Osteocyte (in vitro differentiated cells): ENCODE measurements at regions not wholly inside any gene's neighbourhood (a gene's known extent, or its start where the extent isn't known, plus 50 kb on each side); places are given as distances from the start of the nearest gene placed in this dataset.

ENCODE experiments used
- DNase-seq: peaks from one replicate; pipeline ENCODE4 v3.0.0; 2021; ENCODE audit warnings: mixed read lengths; ENCODE audit not compliant: unreplicated experiment; ENCODE audit errors: extremely low spot score
- H3K27ac Mint-ChIP-seq: one replicate; pipeline ENCODE4 v1.8.0; 2021; ENCODE audit warnings: mild to moderate bottlenecking, mixed read lengths; ENCODE audit not compliant: unreplicated experiment
- H3K27me3 Mint-ChIP-seq: one replicate; pipeline ENCODE4 v1.8.0; 2021; ENCODE audit warnings: mixed read lengths; ENCODE audit not compliant: unreplicated experiment
- H3K36me3 Mint-ChIP-seq: one replicate; pipeline ENCODE4 v1.8.0; 2021; ENCODE audit warnings: mixed read lengths; ENCODE audit not compliant: unreplicated experiment
- H3K4me1 Mint-ChIP-seq: one replicate; pipeline ENCODE4 v1.8.0; 2021; ENCODE audit warnings: mixed read lengths; ENCODE audit not compliant: unreplicated experiment
- H3K4me3 Mint-ChIP-seq: one replicate; pipeline ENCODE4 v1.8.0; 2021; ENCODE audit warnings: mild to moderate bottlenecking, moderate library complexity, mixed read lengths; ENCODE audit not compliant: unreplicated experiment
- H3K9me3 Mint-ChIP-seq: one replicate; pipeline ENCODE4 v1.8.0; 2021; ENCODE audit warnings: mixed read lengths; ENCODE audit not compliant: unreplicated experiment
- CTCF ChIP-seq: fragments of 200-600 bp; sonication (generic); IDR thresholded peaks from 2 replicates; pipeline ENCODE4 v1.5.0; 2021; ENCODE audit warnings: antibody characterized with exemption, mild to moderate bottlenecking, moderate library complexity

DNA sequence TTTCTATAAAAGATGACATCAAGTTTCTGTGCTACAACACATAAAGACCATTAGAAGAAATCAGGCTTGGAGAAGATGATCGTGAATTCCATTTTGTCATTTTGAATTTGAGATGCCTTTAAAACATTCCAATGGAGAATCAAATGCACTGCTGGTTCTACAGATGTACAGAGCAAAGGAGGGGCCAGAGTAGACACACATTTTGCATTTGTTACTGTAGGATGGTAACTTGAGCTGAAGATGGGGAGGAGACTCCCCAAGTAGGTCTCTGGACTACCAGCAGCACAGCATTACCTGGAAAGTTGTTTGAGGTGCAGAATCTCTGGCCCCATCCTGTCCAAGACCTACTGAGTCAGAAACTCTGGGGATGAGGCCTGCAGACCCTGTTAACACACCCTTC, 121.6 kb upstream of the RALGAPA2 start:
- no peaks in the 10 kb centered on the region for H3K9me3 Mint-ChIP-seq
- peaks cover 4% of the 10 kb centered on the region for H3K27me3 Mint-ChIP-seq

DNA sequence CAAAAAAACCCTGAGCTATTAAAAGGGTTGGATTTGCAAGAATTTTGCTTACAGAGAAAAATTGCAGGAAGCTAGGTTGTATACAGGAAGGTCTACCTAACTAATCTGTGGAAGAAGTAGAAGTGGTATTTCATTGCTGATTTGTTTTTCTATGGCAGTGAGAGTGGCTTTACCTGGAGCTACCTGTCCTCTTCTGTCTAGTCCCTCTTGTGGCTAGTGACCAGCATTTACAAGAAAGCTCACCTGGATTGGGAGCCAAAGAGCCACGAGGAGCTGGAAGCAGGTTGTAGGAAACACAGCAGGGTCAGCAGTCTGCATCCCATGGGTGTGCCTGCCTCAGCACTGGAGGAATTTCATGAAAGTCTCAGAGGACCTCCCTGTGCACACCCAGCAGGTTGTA, 120.3 kb upstream of the RALGAPA2 start:
- H3K27me3 Mint-ChIP-seq = no peaks in the 10 kb centered on the region
- DNase-seq = no peak
- no peak overlapping the region for H3K27ac Mint-ChIP-seq
- H3K4me3 Mint-ChIP-seq = no peak overlapping the region
- no peaks in the 10 kb centered on the region for H3K9me3 Mint-ChIP-seq
- H3K4me1 Mint-ChIP-seq = peaks cover 2% of the 10 kb centered on the region
- TF ChIP-seq CTCF = no peak
- no peaks in the 10 kb centered on the region for H3K36me3 Mint-ChIP-seq

More for the DNA sequence above, 121.6 kb upstream of the RALGAPA2 start:
- H3K36me3 Mint-ChIP-seq = no peaks in the 10 kb centered on the region
- H3K4me3 Mint-ChIP-seq = no peak overlapping the region
- no peak for TF ChIP-seq CTCF
- DNase-seq = no peak
- peaks cover 2% of the 10 kb centered on the region for H3K4me1 Mint-ChIP-seq
- no peak overlapping the region for H3K27ac Mint-ChIP-seq

- Mint-ChIP-seq H3K36me3 (no peaks in the 10 kb centered on the region), H3K27me3 (peaks cover 2% of the 10 kb centered on the region), H3K4me1 (no peaks in the 10 kb centered on the region), H3K27ac (no peak overlapping the region), H3K4me3 (no peak overlapping the region), H3K9me3 (no peaks in the 10 kb centered on the region)
- no peak for TF ChIP-seq CTCF
- DNase-seq = no peak
Measured at GRCh38 chr20:20831794-20832193, 119.3 kb upstream of the RALGAPA2 start.

DNA sequence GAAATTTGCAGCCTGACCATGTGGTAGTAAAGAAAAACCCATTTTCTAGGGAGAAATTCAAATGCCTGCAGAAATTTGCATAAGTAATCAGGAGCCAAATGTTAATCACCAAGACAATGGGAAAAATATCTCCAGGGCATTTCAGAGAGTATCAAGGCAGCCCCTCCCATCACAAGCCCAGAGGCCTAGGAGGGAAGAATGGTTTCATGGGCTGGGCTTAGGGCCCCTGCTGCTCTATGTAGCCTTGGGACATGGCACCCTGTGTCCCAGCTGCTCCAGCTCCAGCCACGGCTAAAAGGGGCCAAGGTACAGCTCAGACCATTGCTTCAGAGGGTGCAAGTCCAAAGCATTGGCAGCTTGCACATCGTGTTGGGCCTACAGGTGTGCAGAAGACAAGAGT, 117.2 kb upstream of the RALGAPA2 start:
- no peak overlapping the region for H3K27ac Mint-ChIP-seq
- no peak for DNase-seq
- no peak overlapping the region for H3K4me3 Mint-ChIP-seq
- H3K9me3 Mint-ChIP-seq = no peaks in the 10 kb centered on the region
- no peaks in the 10 kb centered on the region for H3K36me3 Mint-ChIP-seq
- H3K4me1 Mint-ChIP-seq = no peaks in the 10 kb centered on the region
- no peak for TF ChIP-seq CTCF
- H3K27me3 Mint-ChIP-seq = peaks cover 7% of the 10 kb centered on the region

- Mint-ChIP-seq H3K27ac (no peak overlapping the region), H3K4me3 (no peak overlapping the region), H3K4me1 (no peaks in the 10 kb centered on the region), H3K27me3 (peaks cover 12% of the 10 kb centered on the region), H3K36me3 (no peaks in the 10 kb centered on the region), H3K9me3 (no peaks in the 10 kb centered on the region)
- TF ChIP-seq CTCF = no peak
- DNase-seq = no peak
Measured at GRCh38 chr20:20827992-20828597, 115.7 kb upstream of the RALGAPA2 start.
